Astrocyte (in vitro differentiated cells and primary cell): ENCODE measurements at regions not wholly inside any gene's neighbourhood (a gene's known extent, or its start where the extent isn't known, plus 50 kb on each side); places are given as distances from the start of the nearest gene placed in this dataset.

Experiments
- DNase-seq: peaks from one replicate; pipeline ENCODE4 v3.0.0-alpha.2; 2010; ENCODE audit warnings: low read depth
- FAIRE-seq: peaks from 2 replicates; lab custom pipeline; 2011; peaks lifted over from hg19 to GRCh38; lab: Jason Lieb, UNC
- H2AFZ ChIP-seq: 2 replicates; pipeline ENCODE4 v1.6.0; 2012; ENCODE audit warnings: low read depth, low read length, inconsistent platforms
- H3K27ac ChIP-seq: 2 replicates; pipeline ENCODE4 v1.5.1; 2011; ENCODE audit warnings: low read depth, low read length, inconsistent platforms
- H3K27me3 ChIP-seq: 2 replicates; pipeline ENCODE4 v1.6.0; 2011; ENCODE audit warnings: low read length, inconsistent platforms; ENCODE audit not compliant: insufficient read depth
- H3K36me3 ChIP-seq: 2 replicates; pipeline ENCODE4 v1.5.1; 2011; ENCODE audit warnings: low read length, inconsistent platforms; ENCODE audit not compliant: insufficient read depth
- H3K4me1 ChIP-seq: 2 replicates; pipeline ENCODE4 v1.5.1; 2011; ENCODE audit warnings: low read length, inconsistent platforms; ENCODE audit not compliant: insufficient read depth
- H3K4me2 ChIP-seq: 2 replicates; pipeline ENCODE4 v1.6.0; 2012; ENCODE audit warnings: low read length, inconsistent platforms
- H3K4me3 ChIP-seq: 2 replicates; pipeline ENCODE4 v1.5.1; 2011; ENCODE audit warnings: low read depth, mild to moderate bottlenecking, low read length, inconsistent platforms; ENCODE audit not compliant: insufficient read depth
- H3K79me2 ChIP-seq: 2 replicates; pipeline ENCODE4 v1.6.0; 2012; ENCODE audit warnings: mild to moderate bottlenecking, low read length, inconsistent platforms; ENCODE audit not compliant: insufficient read depth
- H3K9ac ChIP-seq: 2 replicates; pipeline ENCODE4 v1.6.0; 2012; ENCODE audit warnings: mild to moderate bottlenecking, low read length, inconsistent platforms
- H3K9me3 ChIP-seq: 2 replicates; pipeline ENCODE4 v1.5.1; 2012; ENCODE audit warnings: low read depth, mild to moderate bottlenecking, low read length, inconsistent platforms; ENCODE audit not compliant: insufficient read depth
- H4K20me1 ChIP-seq: 2 replicates; pipeline ENCODE4 v1.6.0; 2012; ENCODE audit warnings: low read length, inconsistent platforms; ENCODE audit not compliant: insufficient read depth
- H3K27ac Mint-ChIP-seq: one replicate; pipeline ENCODE4 v1.8.0; 2021; ENCODE audit warnings: mild to moderate bottlenecking, mixed read lengths; ENCODE audit not compliant: unreplicated experiment
- H3K27me3 Mint-ChIP-seq: one replicate; pipeline ENCODE4 v1.8.0; 2021; ENCODE audit warnings: low read depth, mixed read lengths; ENCODE audit not compliant: unreplicated experiment
- H3K36me3 Mint-ChIP-seq: one replicate; pipeline ENCODE4 v1.8.0; 2021; ENCODE audit warnings: low read depth, mixed read lengths; ENCODE audit not compliant: unreplicated experiment
- H3K4me1 Mint-ChIP-seq: one replicate; pipeline ENCODE4 v1.8.0; 2021; ENCODE audit warnings: low read depth, mixed read lengths; ENCODE audit not compliant: unreplicated experiment
- H3K4me3 Mint-ChIP-seq: one replicate; pipeline ENCODE4 v1.8.0; 2021; ENCODE audit warnings: mild to moderate bottlenecking, moderate library complexity, mixed read lengths; ENCODE audit not compliant: unreplicated experiment
- H3K9me3 Mint-ChIP-seq: one replicate; pipeline ENCODE4 v1.8.0; 2021; ENCODE audit warnings: mild to moderate bottlenecking, mixed read lengths; ENCODE audit not compliant: unreplicated experiment
- CTCF ChIP-seq: IDR thresholded peaks from 2 replicates; pipeline ENCODE4 v1.5.1; 2011; ENCODE audit warnings: low read depth, mild to moderate bottlenecking, inconsistent platforms, low read length, moderate library complexity; ENCODE audit not compliant: insufficient read depth
- EZH2 ChIP-seq: IDR thresholded peaks from 2 replicates; pipeline ENCODE4 v1.6.1; 2012; ENCODE audit warnings: mild to moderate bottlenecking, low read length, inconsistent platforms; ENCODE audit not compliant: insufficient read depth

GRCh38 chr5:74288038-74288437 lies 352.5 kb downstream of the ENC1 start:
- H3K4me1 ChIP-seq = no peaks in the 10 kb centered on the region
- no peak overlapping the region for H3K27ac ChIP-seq
- no peak for TF ChIP-seq CTCF
- TF ChIP-seq EZH2 = no peak
- H3K27me3 Mint-ChIP-seq = no peaks in the 10 kb centered on the region
- H3K36me3 ChIP-seq = no peaks in the 10 kb centered on the region
- H3K9me3 ChIP-seq = no peaks in the 10 kb centered on the region
- no peak overlapping the region for H3K4me2 ChIP-seq
- H3K27ac Mint-ChIP-seq = no peak overlapping the region
- H3K4me3 Mint-ChIP-seq = no peak overlapping the region
- no peaks in the 10 kb centered on the region for H3K36me3 Mint-ChIP-seq
- H3K4me1 Mint-ChIP-seq = peaks cover 18% of the 10 kb centered on the region
- H3K9ac ChIP-seq = no peak overlapping the region
- DNase-seq (no peak), FAIRE-seq (no peak)
- peaks cover 2% of the 10 kb centered on the region for H3K9me3 Mint-ChIP-seq
- H4K20me1 ChIP-seq = no peaks in the 10 kb centered on the region
- no peak overlapping the region for H2AFZ ChIP-seq
- H3K27me3 ChIP-seq = no peaks in the 10 kb centered on the region
- H3K4me3 ChIP-seq = no peak overlapping the region
- H3K79me2 ChIP-seq = no peaks in the 10 kb centered on the region

GRCh38 chr5:74286734-74287695 lies 353.5 kb downstream of the ENC1 start:
- FAIRE-seq (no peak), DNase-seq (no peak)
- no peaks in the 10 kb centered on the region for H3K4me1 ChIP-seq
- no peaks in the 10 kb centered on the region for H3K27me3 Mint-ChIP-seq
- H3K36me3 Mint-ChIP-seq = no peaks in the 10 kb centered on the region
- H4K20me1 ChIP-seq = no peaks in the 10 kb centered on the region
- H3K4me3 Mint-ChIP-seq = no peak overlapping the region
- TF ChIP-seq EZH2 (no peak), CTCF (no peak)
- H3K36me3 ChIP-seq = no peaks in the 10 kb centered on the region
- H3K4me2 ChIP-seq = no peak overlapping the region
- no peaks in the 10 kb centered on the region for H3K79me2 ChIP-seq
- H3K9ac ChIP-seq = no peak overlapping the region
- H3K9me3 Mint-ChIP-seq = peaks cover 2% of the 10 kb centered on the region
- H3K27me3 ChIP-seq = no peaks in the 10 kb centered on the region
- H3K27ac Mint-ChIP-seq = no peak overlapping the region
- H2AFZ ChIP-seq = no peak overlapping the region
- H3K9me3 ChIP-seq = no peaks in the 10 kb centered on the region
- no peak overlapping the region for H3K4me3 ChIP-seq
- H3K4me1 Mint-ChIP-seq = peaks cover 23% of the 10 kb centered on the region
- H3K27ac ChIP-seq = no peak overlapping the region

GRCh38 chr5:74285675-74286280 lies 354.8 kb downstream of the ENC1 start:
- Histone ChIP-seq H3K27me3 (no peaks in the 10 kb centered on the region), H2AFZ (no peak overlapping the region), H3K27ac (no peak overlapping the region), H3K4me3 (no peak overlapping the region), H3K9ac (no peak overlapping the region), H4K20me1 (no peaks in the 10 kb centered on the region), H3K9me3 (no peaks in the 10 kb centered on the region), H3K36me3 (no peaks in the 10 kb centered on the region), H3K79me2 (no peaks in the 10 kb centered on the region), H3K4me1 (no peaks in the 10 kb centered on the region), H3K4me2 (no peak overlapping the region)
- Mint-ChIP-seq H3K9me3 (peaks cover 2% of the 10 kb centered on the region), H3K4me1 (peaks cover 27% of the 10 kb centered on the region), H3K27ac (no peak overlapping the region), H3K36me3 (no peaks in the 10 kb centered on the region), H3K4me3 (no peak overlapping the region), H3K27me3 (no peaks in the 10 kb centered on the region)
- TF ChIP-seq CTCF = no peak
- no peak for TF ChIP-seq EZH2
- DNase-seq = no peak
- no peak for FAIRE-seq
